ENCODE measurements at regions not wholly inside any gene's neighbourhood (a gene's known extent, or its start where the extent isn't known, plus 50 kb on each side); places are given as distances from the start of the nearest gene placed in this dataset.
A peak's percentile ranks its signal among the peaks of the same experiment; 100 is the strongest.

- Histone ChIP-seq H4K20me1 (ENCODE audit: insufficient read depth, low read length) (no peaks in the 10 kb centered on the region), H3K4me2 (ENCODE audit: low read depth, low read length) (no peak overlapping the region), H3K9ac (ENCODE audit: low read length) (no peak overlapping the region), H3K9me2 (replicated peaks; ENCODE audit: insufficient read depth, low read length) (no peaks in the 10 kb centered on the region), H3K36me3 (replicated peaks; ENCODE audit: insufficient read depth, low read length) (no peaks in the 10 kb centered on the region), H2AFZ (ENCODE audit: low read length) (no peak overlapping the region), H3K27ac (ENCODE audit: low read length) (no peak overlapping the region), H3K9me3 (replicated peaks; ENCODE audit: insufficient read depth, low read length) (no peaks in the 10 kb centered on the region), H3K27me3 (replicated peaks; ENCODE audit: insufficient read depth, low read length) (no peaks in the 10 kb centered on the region), H3K4me3 (ENCODE audit: low read length) (no peak overlapping the region), H3K4me1 (ENCODE audit: low read length) (peaks cover 20% of the 10 kb centered on the region), H3F3A (ENCODE audit: insufficient read depth, low read length) (peaks cover 16% of the 10 kb centered on the region), H3K79me2 (ENCODE audit: low read length) (no peaks in the 10 kb centered on the region)
- TF ChIP-seq EZH2 (optimal IDR thresholded peaks at IDR 0.05; ENCODE audit: low read depth, low read length) (no peak), EZH2phosphoT487 (IDR thresholded peaks at IDR 0.05; ENCODE audit: low read length) (no peak)
- TF ChIP-seq, protein P1, sequence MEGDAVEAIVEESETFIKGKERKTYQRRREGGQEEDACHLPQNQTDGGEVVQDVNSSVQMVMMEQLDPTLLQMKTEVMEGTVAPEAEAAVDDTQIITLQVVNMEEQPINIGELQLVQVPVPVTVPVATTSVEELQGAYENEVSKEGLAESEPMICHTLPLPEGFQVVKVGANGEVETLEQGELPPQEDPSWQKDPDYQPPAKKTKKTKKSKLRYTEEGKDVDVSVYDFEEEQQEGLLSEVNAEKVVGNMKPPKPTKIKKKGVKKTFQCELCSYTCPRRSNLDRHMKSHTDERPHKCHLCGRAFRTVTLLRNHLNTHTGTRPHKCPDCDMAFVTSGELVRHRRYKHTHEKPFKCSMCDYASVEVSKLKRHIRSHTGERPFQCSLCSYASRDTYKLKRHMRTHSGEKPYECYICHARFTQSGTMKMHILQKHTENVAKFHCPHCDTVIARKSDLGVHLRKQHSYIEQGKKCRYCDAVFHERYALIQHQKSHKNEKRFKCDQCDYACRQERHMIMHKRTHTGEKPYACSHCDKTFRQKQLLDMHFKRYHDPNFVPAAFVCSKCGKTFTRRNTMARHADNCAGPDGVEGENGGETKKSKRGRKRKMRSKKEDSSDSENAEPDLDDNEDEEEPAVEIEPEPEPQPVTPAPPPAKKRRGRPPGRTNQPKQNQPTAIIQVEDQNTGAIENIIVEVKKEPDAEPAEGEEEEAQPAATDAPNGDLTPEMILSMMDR (IDR thresholded peaks at IDR 0.05; ENCODE audit: low read length) = no peak
- DNase-seq = no peak
Observed at GRCh38 chr4:162350331-162350730, 186.5 kb upstream of the FSTL5 start.

- Histone ChIP-seq H2AFZ (ENCODE audit: low read length) (no peak overlapping the region), H3F3A (ENCODE audit: insufficient read depth, low read length) (peaks cover 16% of the 10 kb centered on the region), H3K4me3 (ENCODE audit: low read length) (no peak overlapping the region), H3K4me2 (ENCODE audit: low read depth, low read length) (no peak overlapping the region), H3K79me2 (ENCODE audit: low read length) (no peaks in the 10 kb centered on the region), H3K9ac (ENCODE audit: low read length) (no peak overlapping the region), H3K9me2 (replicated peaks; ENCODE audit: insufficient read depth, low read length) (no peaks in the 10 kb centered on the region), H3K36me3 (replicated peaks; ENCODE audit: insufficient read depth, low read length) (no peaks in the 10 kb centered on the region), H3K27ac (ENCODE audit: low read length) (no peak overlapping the region), H4K20me1 (ENCODE audit: insufficient read depth, low read length) (no peaks in the 10 kb centered on the region), H3K9me3 (replicated peaks; ENCODE audit: insufficient read depth, low read length) (no peaks in the 10 kb centered on the region), H3K4me1 (ENCODE audit: low read length) (peaks cover 22% of the 10 kb centered on the region), H3K27me3 (replicated peaks; ENCODE audit: insufficient read depth, low read length) (no peaks in the 10 kb centered on the region)
- TF ChIP-seq EZH2phosphoT487 (IDR thresholded peaks at IDR 0.05; ENCODE audit: low read length) = no peak
- TF ChIP-seq, protein P1 (IDR thresholded peaks at IDR 0.05; ENCODE audit: low read length) = no peak
- no peak for TF ChIP-seq EZH2 (optimal IDR thresholded peaks at IDR 0.05; ENCODE audit: low read depth, low read length)
- DNase-seq = no peak
Observed at GRCh38 chr4:162349395-162349794, 185.6 kb upstream of the FSTL5 start.

DNA sequence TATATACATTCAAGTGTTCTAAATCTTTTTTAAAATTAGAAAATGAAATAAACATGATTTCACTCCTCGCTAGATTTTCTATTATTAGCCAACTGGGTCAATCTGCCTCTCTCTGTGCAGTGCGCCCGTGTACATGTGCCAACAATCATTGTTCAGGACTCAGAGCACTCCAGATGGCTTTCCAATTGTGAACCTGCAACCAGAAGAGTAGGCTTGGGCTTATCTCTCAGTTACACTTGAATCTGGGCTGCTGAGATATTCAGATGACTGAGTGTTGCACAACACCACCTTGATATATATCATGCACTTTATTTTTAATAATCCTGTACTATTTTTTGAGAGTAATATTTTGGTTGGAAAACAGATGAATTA lies 184.0 kb upstream of the FSTL5 start:
- peak; percentile 21 for DNase-seq
- H3K4me3 ChIP-seq (ENCODE audit: low read length) = no peak overlapping the region; the same call in 1 of the 2 replicates
- H3K36me3 ChIP-seq (replicated peaks; ENCODE audit: insufficient read depth, low read length) = no peaks in the 10 kb centered on the region
- H3F3A ChIP-seq (ENCODE audit: insufficient read depth, low read length) = peaks cover 16% of the 10 kb centered on the region
- no peaks in the 10 kb centered on the region for H3K79me2 ChIP-seq (ENCODE audit: low read length)
- peaks cover 34% of the 10 kb centered on the region for H3K4me1 ChIP-seq (ENCODE audit: low read length)
- peak overlapping the region; percentile 62; the same call in 1 of the 2 replicates for H3K4me2 ChIP-seq (ENCODE audit: low read depth, low read length)
- no peak overlapping the region for H3K9ac ChIP-seq (ENCODE audit: low read length)
- H3K9me2 ChIP-seq (replicated peaks; ENCODE audit: insufficient read depth, low read length) = no peaks in the 10 kb centered on the region
- H3K27ac ChIP-seq (ENCODE audit: low read length) = peak overlapping the region; percentile 48; the same call in 1 of the 2 replicates
- H3K9me3 ChIP-seq (replicated peaks; ENCODE audit: insufficient read depth, low read length) = no peaks in the 10 kb centered on the region
- no peak overlapping the region; the same call in 1 of the 2 replicates for H2AFZ ChIP-seq (ENCODE audit: low read length)
- no peaks in the 10 kb centered on the region for H4K20me1 ChIP-seq (ENCODE audit: insufficient read depth, low read length)
- TF ChIP-seq EZH2 (optimal IDR thresholded peaks at IDR 0.05; ENCODE audit: low read depth, low read length) (no peak), EZH2phosphoT487 (IDR thresholded peaks at IDR 0.05; ENCODE audit: low read length) (no peak)
- TF ChIP-seq, protein P1 (IDR thresholded peaks at IDR 0.05; ENCODE audit: low read length) = no peak
- H3K27me3 ChIP-seq (replicated peaks; ENCODE audit: insufficient read depth, low read length) = no peaks in the 10 kb centered on the region
